ENCODE measurements at regions not wholly inside any gene's neighbourhood (a gene's known extent, or its start where the extent isn't known, plus 50 kb on each side); places are given as distances from the start of the nearest gene placed in this dataset.

DNA sequence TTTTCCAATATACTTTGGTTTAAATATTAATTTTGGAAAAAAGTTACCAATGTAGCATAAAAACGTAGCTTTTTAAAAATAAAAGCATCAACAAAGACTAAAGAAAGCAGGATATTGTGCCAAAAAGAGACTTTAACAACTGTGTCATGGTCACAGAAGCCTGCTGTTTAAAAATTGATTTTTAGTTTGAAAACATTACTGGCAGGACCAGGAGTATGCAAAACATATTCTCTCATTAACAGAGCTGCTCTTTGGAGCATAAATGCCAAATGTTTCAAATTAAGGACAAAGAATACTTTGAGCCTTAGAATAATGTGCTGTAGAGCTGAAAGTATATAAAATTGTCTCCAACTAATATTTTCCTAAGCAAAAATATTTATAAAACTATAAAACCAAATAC is 279.0 kb downstream of the ARAP2 start:
- TF ChIP-seq, protein P1, sequence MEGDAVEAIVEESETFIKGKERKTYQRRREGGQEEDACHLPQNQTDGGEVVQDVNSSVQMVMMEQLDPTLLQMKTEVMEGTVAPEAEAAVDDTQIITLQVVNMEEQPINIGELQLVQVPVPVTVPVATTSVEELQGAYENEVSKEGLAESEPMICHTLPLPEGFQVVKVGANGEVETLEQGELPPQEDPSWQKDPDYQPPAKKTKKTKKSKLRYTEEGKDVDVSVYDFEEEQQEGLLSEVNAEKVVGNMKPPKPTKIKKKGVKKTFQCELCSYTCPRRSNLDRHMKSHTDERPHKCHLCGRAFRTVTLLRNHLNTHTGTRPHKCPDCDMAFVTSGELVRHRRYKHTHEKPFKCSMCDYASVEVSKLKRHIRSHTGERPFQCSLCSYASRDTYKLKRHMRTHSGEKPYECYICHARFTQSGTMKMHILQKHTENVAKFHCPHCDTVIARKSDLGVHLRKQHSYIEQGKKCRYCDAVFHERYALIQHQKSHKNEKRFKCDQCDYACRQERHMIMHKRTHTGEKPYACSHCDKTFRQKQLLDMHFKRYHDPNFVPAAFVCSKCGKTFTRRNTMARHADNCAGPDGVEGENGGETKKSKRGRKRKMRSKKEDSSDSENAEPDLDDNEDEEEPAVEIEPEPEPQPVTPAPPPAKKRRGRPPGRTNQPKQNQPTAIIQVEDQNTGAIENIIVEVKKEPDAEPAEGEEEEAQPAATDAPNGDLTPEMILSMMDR (IDR thresholded peaks at IDR 0.05): no peak
- no peak for TF ChIP-seq EZH2 (IDR thresholded peaks at IDR 0.05)
- TF ChIP-seq EZH2phosphoT487 (IDR thresholded peaks at IDR 0.05): no peak

Data from neural progenitor cell (in vitro differentiated cells).